Trophoblast cell (in vitro differentiated cells and primary cell): ENCODE measurements at regions not wholly inside any gene's neighbourhood (a gene's known extent, or its start where the extent isn't known, plus 50 kb on each side); places are given as distances from the start of the nearest gene placed in this dataset.

Experiments used
- DNase-seq, 2 donors: peaks; one replicate each; pipeline ENCODE4 v3.0.0-alpha.2; 2016
- H2AFZ ChIP-seq: 2 replicates; pipeline ENCODE4 v1.6.1; 2013; ENCODE audit warnings: low read length, moderate library complexity, mild to moderate bottlenecking; ENCODE audit not compliant: insufficient read depth, poor library complexity
- H2AK5ac ChIP-seq: 2 replicates; pipeline ENCODE4 v1.6.1; 2013; ENCODE audit warnings: mild to moderate bottlenecking, low read length
- H2BK120ac ChIP-seq: 2 replicates; pipeline ENCODE4 v1.6.1; 2013; ENCODE audit warnings: low read length, mild to moderate bottlenecking, moderate library complexity; ENCODE audit not compliant: insufficient read depth, poor library complexity
- H2BK12ac ChIP-seq: 2 replicates; pipeline ENCODE4 v1.6.1; 2013; ENCODE audit warnings: mild to moderate bottlenecking, low read length, moderate library complexity
- H2BK5ac ChIP-seq: 2 replicates; pipeline ENCODE4 v1.6.1; 2013; ENCODE audit warnings: low read length, low read depth, moderate library complexity, mild to moderate bottlenecking; ENCODE audit not compliant: poor library complexity
- H3K14ac ChIP-seq: 2 replicates; pipeline ENCODE4 v1.6.1; 2013; ENCODE audit warnings: mild to moderate bottlenecking, low read length
- H3K18ac ChIP-seq: 2 replicates; pipeline ENCODE4 v1.6.1; 2013; ENCODE audit warnings: mild to moderate bottlenecking, low read length
- H3K23ac ChIP-seq: 2 replicates; pipeline ENCODE4 v1.6.1; 2013; ENCODE audit warnings: low read length
- H3K27ac ChIP-seq: 2 replicates; pipeline ENCODE4 v1.5.1; 2013; ENCODE audit warnings: low read depth, mild to moderate bottlenecking, inconsistent platforms, low read length, moderate library complexity
- H3K27me3 ChIP-seq: 2 replicates; pipeline ENCODE4 v1.6.1; 2013; ENCODE audit warnings: inconsistent platforms, mild to moderate bottlenecking, low read length, moderate library complexity; ENCODE audit not compliant: insufficient read depth
- H3K36me3 ChIP-seq, 2 experiments: 1 replicate in 1 of 2; 2 replicates in 1 of 2; pipeline ENCODE4 v1.6.1; 2013; ENCODE audit warnings: low read length in 2 of 2, mild to moderate bottlenecking in 2 of 2, moderate library complexity in 1 of 2; ENCODE audit not compliant: insufficient read depth in 2 of 2, control insufficient read depth in 1 of 2
- H3K4ac ChIP-seq: 2 replicates; pipeline ENCODE4 v1.6.1; 2013; ENCODE audit warnings: low read depth, mild to moderate bottlenecking, low read length, moderate library complexity
- H3K4me1 ChIP-seq, 2 experiments: 1 replicate in 1 of 2; 2 replicates in 1 of 2; pipeline ENCODE4 v1.6.1; 2013; ENCODE audit warnings: low read length in 2 of 2, mild to moderate bottlenecking in 2 of 2, moderate library complexity in 1 of 2; ENCODE audit not compliant: insufficient read depth in 2 of 2, control insufficient read depth in 1 of 2
- H3K4me2 ChIP-seq: 2 replicates; pipeline ENCODE4 v1.6.1; 2013; ENCODE audit warnings: inconsistent platforms, mild to moderate bottlenecking, low read length, moderate library complexity
- H3K4me3 ChIP-seq: 2 replicates; pipeline ENCODE4 v1.5.1; 2013; ENCODE audit warnings: mild to moderate bottlenecking, low read depth, low read length, inconsistent platforms
- H3K79me1 ChIP-seq: one replicate; pipeline ENCODE4 v1.6.1; 2013; ENCODE audit warnings: low read length
- H3K79me2 ChIP-seq: 2 replicates; pipeline ENCODE4 v1.6.1; 2013; ENCODE audit warnings: low read length, mild to moderate bottlenecking; ENCODE audit not compliant: control insufficient read depth, insufficient read depth, poor library complexity
- H3K9ac ChIP-seq: 2 replicates; pipeline ENCODE4 v1.6.1; 2013; ENCODE audit warnings: mild to moderate bottlenecking, low read length
- H3K9me3 ChIP-seq: 2 replicates; pipeline ENCODE4 v1.6.1; 2013; ENCODE audit warnings: low read depth, mild to moderate bottlenecking, control low read depth, inconsistent platforms, low read length; ENCODE audit not compliant: insufficient read depth
- H4K12ac ChIP-seq: 2 replicates; pipeline ENCODE4 v1.6.1; 2013; ENCODE audit warnings: low read depth, mild to moderate bottlenecking, low read length, moderate library complexity
- H4K8ac ChIP-seq: 2 replicates; pipeline ENCODE4 v1.6.1; 2013; ENCODE audit warnings: low read depth, mild to moderate bottlenecking, low read length, moderate library complexity
- H4K91ac ChIP-seq: one replicate; pipeline ENCODE4 v1.6.1; 2013; ENCODE audit warnings: low read depth, mild to moderate bottlenecking, low read length, moderate library complexity
- WGBS: extraction: QIAGEN DNeasy Blood & Tissue Kit; methylation state at CpG from one replicate; pipeline ENCODE4 v1.1.7; 2013; ENCODE audit warnings: missing lambda C conversion rate; ENCODE audit not compliant: insufficient read length, insufficient coverage; ENCODE audit errors: extremely low coverage; 5-methylcytosine and 5-hydroxymethylcytosine counted together

DNA sequence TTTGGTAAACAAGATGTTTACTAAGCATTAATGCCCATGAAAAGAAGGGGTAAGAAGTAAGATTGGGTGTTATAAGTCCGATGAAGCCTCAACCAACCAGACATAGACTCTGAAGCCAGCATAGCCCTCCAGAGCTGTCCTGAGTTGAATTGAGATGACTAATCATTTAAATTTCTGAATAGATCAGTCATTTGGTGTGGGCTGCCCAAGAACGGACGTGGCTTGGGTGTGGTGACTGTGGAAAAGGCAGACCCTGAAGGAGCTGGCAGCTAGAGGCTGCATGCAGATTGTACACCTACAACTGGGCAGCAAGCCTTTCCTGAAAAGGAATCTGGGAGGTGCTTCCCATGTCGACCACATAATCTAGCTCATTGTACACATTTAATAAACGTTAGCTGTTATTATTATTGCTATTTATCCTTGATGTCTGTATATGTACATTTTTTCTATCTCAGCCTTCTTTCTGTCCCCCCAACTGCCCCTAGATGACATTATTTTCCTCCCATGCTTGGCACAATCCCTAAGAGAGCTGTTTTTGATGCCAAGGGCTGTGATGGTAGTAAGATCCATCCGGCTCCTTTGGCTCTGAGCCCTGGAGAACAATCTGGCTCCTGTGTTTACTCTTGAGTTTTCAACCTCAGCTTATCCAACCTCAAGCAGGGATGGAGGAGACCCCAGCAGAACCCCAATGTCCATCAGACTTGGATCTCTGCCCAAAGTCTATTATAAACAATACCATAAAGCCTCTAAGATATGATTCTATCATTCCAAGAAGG, 57.6 kb upstream of the JAG1 start:
- H3K79me1 ChIP-seq: no peaks in the 10 kb centered on the region
- no peak overlapping the region for H3K14ac ChIP-seq
- H3K18ac ChIP-seq: no peak overlapping the region
- H2BK12ac ChIP-seq: no peak overlapping the region
- no peak overlapping the region for H4K8ac ChIP-seq
- no peak overlapping the region for H4K91ac ChIP-seq
- H3K23ac ChIP-seq: no peak overlapping the region
- H2AK5ac ChIP-seq: no peak overlapping the region
- H3K4me3 ChIP-seq: no peak overlapping the region
- H3K27me3 ChIP-seq: no peaks in the 10 kb centered on the region
- WGBS: no CpG with 5 or more reads among the region's 6 CpGs
- H3K4me1 ChIP-seq: no peaks in the 10 kb centered on the region
- H3K27ac ChIP-seq: no peak overlapping the region
- no peak overlapping the region for H3K4me2 ChIP-seq
- H2BK120ac ChIP-seq: no peak overlapping the region
- no peak overlapping the region for H4K12ac ChIP-seq
- H2AFZ ChIP-seq: no peak overlapping the region
- H2BK5ac ChIP-seq: no peak overlapping the region
- H3K4ac ChIP-seq: no peak overlapping the region
- no peaks in the 10 kb centered on the region for H3K79me2 ChIP-seq
- no peak for DNase-seq
- H3K36me3 ChIP-seq: no peaks in the 10 kb centered on the region
- no peaks in the 10 kb centered on the region for H3K9me3 ChIP-seq
- H3K9ac ChIP-seq: no peak overlapping the region

DNA sequence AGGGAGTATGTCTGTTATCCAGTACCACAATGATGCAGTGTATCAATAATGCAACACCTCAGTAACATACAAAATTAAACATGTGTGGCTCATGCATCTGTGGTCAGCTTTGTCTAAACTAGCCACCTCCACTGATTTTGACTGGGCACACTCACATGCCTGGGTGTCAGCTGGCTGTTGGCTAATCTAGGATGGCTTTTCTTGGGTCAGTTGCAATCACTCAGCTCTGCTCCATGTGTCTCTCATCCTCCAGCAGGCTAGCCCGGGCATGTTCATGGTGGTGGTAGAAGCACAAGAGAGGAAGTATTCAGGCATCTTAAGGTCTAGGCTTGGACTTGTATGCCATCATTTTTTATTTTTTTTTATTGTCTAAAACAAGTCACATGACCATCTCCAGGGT, 59.3 kb upstream of the JAG1 start:
- Histone ChIP-seq H3K27me3 (no peaks in the 10 kb centered on the region), H2BK12ac (no peak overlapping the region), H2AK5ac (no peak overlapping the region), H3K14ac (no peak overlapping the region), H3K4me1 (no peaks in the 10 kb centered on the region), H3K4me2 (no peak overlapping the region), H4K12ac (no peak overlapping the region), H2AFZ (no peak overlapping the region), H3K9ac (no peak overlapping the region), H3K4ac (no peak overlapping the region), H4K8ac (no peak overlapping the region), H3K36me3 (no peaks in the 10 kb centered on the region), H3K79me1 (no peaks in the 10 kb centered on the region), H2BK5ac (no peak overlapping the region), H3K23ac (no peak overlapping the region), H2BK120ac (no peak overlapping the region), H3K79me2 (no peaks in the 10 kb centered on the region), H3K18ac (no peak overlapping the region), H3K27ac (no peak overlapping the region), H4K91ac (no peak overlapping the region), H3K9me3 (no peaks in the 10 kb centered on the region), H3K4me3 (no peak overlapping the region)
- no peak for DNase-seq
- no CpG with 5 or more reads among the region's 1 CpG for WGBS

GRCh38 chr20:10735195-10735949, 61.6 kb upstream of the JAG1 start:
- Histone ChIP-seq H2BK5ac (no peak overlapping the region), H2BK120ac (no peak overlapping the region), H3K79me2 (no peaks in the 10 kb centered on the region), H3K27me3 (no peaks in the 10 kb centered on the region), H4K91ac (no peak overlapping the region), H3K4me1 (no peaks in the 10 kb centered on the region), H4K8ac (no peak overlapping the region), H3K4me2 (no peak overlapping the region), H3K79me1 (no peaks in the 10 kb centered on the region), H3K14ac (no peak overlapping the region), H3K18ac (no peak overlapping the region), H3K23ac (no peak overlapping the region), H3K4ac (no peak overlapping the region), H4K12ac (no peak overlapping the region), H3K27ac (no peak overlapping the region), H2AFZ (no peak overlapping the region), H3K9me3 (no peaks in the 10 kb centered on the region), H3K36me3 (no peaks in the 10 kb centered on the region), H3K9ac (no peak overlapping the region), H3K4me3 (no peak overlapping the region), H2AK5ac (no peak overlapping the region), H2BK12ac (no peak overlapping the region)
- DNase-seq: no peak
- no CpG with 5 or more reads among the region's 14 CpGs for WGBS

- Histone ChIP-seq H3K14ac (no peak overlapping the region), H2BK12ac (no peak overlapping the region), H3K4ac (no peak overlapping the region), H3K4me3 (no peak overlapping the region), H3K36me3 (no peaks in the 10 kb centered on the region), H2BK120ac (no peak overlapping the region), H3K4me2 (no peak overlapping the region), H3K18ac (no peak overlapping the region), H2BK5ac (no peak overlapping the region), H2AFZ (no peak overlapping the region), H4K8ac (no peak overlapping the region), H3K9ac (no peak overlapping the region), H4K91ac (no peak overlapping the region), H3K27ac (no peak overlapping the region), H3K4me1 (no peaks in the 10 kb centered on the region), H2AK5ac (no peak overlapping the region), H3K23ac (no peak overlapping the region), H3K79me2 (no peaks in the 10 kb centered on the region), H3K27me3 (no peaks in the 10 kb centered on the region), H3K79me1 (no peaks in the 10 kb centered on the region), H3K9me3 (no peaks in the 10 kb centered on the region), H4K12ac (no peak overlapping the region)
- DNase-seq: no peak
- no CpG with 5 or more reads among the region's 1 CpG for WGBS
Observed at GRCh38 chr20:10739134-10739533, 65.3 kb upstream of the JAG1 start.
